HG02981 (cell line): ENCODE measurements at regions not wholly inside any gene's neighbourhood (a gene's known extent, or its start where the extent isn't known, plus 50 kb on each side); places are given as distances from the start of the nearest gene placed in this dataset.
"Not testable (repeated sequence)": the region's sequence is repeated elsewhere in the genome, so short reads cannot be mapped to it uniquely, and the experiment has no call there.

Experiments
- ATAC-seq: cut with Tn5 transposase; IDR thresholded peaks from one replicate; pipeline ENCODE4 v1.9.1; 2021; ENCODE audit warnings: mild to moderate bottlenecking, moderate library complexity; ENCODE audit not compliant: unreplicated experiment

DNA sequence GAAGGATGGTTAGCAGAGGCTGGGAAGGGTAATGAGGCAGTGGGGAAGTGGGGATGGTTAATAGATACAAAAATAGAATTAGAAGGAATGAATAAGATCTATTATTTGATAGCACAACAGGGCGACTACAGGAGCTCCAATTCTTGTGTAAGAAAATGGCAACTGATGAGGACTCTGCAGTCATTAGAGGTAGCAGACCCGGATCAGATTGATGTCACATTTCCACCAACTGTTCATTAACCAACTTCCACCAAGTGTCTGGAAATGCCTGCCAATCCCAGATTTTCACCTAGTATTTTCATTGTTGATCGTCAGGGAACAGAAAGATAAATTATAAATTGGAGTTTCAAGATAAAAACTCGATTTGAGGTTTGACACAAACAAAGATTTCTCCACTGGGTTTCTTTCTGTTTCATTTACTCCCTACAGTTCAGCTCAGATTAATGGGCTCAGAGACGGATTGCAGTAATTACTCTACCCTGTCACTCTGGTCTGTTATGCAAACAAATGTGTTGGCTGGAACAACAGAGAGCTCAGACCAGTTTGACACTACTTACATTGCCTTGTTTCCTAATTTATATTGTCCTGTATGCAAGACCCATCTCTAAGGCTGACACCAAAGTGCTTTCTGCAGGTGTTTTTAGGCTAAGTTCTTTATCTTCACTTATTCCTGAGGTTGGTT lies 909.2 kb upstream of the PRKX start:
- ATAC-seq: no peak

DNA sequence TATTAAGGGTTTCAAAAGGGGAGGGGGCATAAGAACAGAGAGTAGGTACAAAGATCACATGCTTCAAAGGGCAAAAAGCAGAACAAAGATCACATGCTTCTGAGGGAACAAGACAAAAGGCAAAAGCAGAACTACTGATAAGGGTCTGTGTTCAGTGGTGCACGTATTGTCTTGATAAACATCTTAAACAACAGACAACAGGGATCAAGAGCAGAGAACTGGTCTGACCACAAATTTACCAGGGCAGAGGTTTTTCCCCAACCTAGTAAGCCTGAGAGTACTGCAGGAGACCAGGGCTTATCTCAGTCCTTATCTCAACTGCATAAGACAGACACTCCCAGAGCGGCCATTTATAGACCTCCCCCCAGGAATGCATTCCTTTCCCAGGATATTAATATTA lies 900.2 kb upstream of the PRKX start:
- not testable (repeated sequence) for ATAC-seq

DNA sequence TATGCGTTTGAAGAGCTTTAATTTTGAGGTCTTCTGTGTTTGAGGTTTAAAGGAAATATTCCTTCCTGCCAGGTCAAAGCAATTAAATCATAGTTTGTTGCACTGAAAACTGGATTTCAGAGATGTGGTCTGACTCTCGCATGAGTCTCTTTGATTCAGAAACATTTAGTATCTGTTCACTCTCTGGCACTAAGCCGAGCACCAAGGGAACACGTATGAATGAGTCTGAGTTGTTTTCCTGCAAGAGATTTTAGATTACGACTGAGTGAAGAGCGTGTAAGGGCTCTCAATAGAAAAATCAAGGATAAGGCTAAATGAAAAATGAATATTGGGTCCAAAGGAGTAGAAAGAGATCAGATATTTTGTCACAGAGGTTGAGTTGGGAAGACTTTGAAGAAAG lies 875.4 kb upstream of the PRKX start:
- ATAC-seq: no peak

DNA sequence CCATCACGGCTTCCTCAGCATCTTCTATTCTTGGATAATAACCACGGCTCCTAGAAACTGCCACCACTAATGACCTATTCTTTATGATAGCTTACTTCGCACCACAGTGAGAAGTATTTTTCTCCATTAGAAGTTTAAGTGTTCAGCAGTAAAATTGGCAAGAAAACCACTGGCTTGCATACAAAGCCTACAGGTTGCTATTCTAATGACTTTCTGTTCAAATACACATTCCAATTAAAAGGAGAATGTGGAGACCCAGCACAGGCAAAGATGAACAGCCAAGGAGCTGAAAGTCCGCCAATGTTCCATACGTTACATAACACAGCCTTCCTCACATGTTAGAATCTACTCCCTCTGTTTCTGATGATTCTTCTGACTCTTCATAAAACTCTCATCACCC lies 875.0 kb upstream of the PRKX start:
- no peak for ATAC-seq

DNA sequence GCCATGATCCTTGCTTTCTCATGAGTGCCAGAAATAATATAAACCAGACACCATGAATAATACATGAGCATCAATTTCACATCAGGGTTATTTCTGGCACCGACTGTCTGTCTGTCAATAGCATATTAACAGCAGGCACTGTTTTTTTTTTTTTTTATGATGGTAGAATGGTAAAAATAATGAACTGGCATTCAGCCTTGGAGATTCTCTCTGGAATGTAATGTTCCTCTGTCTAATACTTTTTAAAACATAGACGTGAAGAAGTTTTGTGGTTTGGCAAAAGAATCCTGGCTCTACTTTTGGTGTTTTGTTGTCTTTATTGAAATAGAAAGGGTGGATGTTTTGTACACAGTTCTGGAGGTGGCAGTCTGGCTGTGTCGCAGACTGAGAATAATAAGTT lies 874.6 kb upstream of the PRKX start:
- ATAC-seq: no peak

DNA sequence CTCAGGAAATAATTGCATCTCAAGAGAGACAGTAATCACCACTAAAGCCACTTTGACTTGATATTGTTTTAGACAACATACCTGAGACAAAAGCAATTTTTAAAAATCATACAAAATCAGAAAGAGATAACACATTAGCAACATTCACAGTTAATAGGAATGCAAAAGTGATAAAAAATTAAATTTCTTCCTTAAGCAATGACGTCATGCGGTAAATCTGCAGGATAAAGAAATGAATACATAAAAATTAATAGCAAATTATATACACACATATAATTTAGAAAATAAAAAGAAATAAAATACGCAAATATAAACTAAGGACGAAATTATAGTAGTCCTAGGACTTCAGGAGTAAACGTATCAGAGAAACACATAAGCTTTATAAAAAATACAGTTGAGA lies 866.5 kb upstream of the PRKX start:
- ATAC-seq: no peak

DNA sequence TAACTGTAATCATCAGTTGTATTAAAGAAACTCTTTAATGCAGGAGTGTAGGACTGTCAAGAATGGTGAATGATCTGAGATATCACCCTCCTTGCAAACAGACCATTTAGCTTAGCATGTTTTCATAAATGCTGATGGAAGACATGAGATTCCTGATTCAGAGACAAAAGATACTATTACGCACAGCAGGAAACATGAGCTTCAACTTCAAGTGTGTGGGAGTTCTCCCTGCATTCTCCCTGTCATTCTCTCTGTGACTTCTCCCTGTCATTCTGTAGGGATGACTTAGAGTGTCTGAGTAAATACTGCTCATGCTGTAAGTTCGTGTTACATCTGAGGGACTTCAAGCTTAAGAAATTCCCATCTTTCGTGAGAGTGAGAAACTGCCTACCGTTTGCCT lies 866.0 kb upstream of the PRKX start:
- ATAC-seq: no peak

DNA sequence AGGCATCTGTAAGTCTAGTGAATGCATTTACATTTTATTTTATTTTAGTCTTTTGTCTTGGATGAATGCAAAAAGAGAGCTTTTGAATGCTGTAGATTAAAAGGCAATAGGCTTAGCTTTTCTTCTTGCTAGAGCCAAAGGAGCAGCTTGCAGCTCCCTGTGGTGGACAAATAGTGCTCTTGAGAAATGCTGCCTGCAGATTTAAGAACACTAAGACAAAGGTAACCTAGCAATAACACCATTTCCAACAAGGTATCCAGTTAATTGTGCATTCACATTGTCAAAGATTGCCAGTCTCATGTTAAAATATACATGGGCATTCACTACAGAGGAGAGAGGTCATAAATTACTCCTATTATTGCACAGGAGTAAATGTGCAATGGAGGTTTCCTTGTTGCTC lies 859.2 kb upstream of the PRKX start:
- ATAC-seq: no peak

DNA sequence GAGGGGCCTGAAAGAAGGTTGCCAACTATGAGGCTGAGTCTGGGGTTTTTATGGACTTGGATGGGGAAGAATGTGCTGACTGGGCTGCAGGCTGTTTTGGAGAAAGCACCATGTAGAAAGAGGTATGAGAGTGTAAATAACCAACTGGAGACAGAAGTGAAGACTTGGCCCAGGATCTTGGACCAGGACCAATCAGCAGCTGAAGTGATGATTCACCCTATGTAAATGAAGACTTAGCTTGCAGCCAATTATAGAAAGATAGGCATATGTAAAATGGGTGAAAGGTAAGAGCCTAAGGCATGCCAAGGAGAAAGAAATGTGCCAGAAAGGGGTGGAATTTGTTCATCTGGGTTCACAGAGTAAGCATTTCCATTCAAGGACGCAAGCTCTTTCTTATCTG lies 856.7 kb upstream of the PRKX start:
- ATAC-seq: no peak

DNA sequence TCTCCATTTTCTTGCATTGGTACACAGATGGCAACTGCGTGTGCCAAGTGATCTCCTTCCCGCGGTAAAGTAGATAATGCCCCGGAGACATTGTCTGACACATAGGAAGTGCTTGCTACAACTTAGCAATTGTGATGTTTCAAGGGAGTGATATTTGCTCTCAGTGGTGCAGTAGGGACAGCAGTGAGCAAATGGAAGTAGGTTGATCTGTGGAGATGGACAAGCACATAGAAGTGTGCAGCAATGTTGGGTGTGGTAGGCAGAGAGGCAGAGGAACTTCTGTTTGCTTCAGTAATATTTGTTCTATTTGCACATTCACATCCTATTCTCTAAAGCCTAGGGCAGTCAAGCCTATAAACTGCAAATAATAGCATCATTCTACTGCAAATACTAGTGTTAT lies 846.7 kb upstream of the PRKX start:
- ATAC-seq: no peak

DNA sequence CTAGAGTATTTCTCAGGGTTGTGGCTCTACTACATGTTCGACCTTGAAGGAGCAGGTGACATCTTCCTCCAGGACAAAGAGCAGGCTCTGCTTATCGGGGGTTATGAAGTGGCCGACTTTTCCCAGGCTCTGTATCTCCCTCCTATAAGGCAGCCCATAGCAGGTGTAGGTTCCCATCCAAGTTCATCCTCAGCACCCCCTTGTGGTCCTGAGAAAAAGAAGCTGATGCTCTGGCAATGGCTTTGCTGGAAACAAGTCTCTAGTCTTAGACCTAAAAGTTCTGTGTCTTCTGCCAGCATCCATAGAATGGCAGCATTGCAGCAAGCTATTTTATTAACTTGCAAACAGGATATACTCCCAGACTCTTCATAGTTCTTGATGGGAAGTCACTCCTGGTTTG lies 836.6 kb upstream of the PRKX start:
- ATAC-seq: no peak

DNA sequence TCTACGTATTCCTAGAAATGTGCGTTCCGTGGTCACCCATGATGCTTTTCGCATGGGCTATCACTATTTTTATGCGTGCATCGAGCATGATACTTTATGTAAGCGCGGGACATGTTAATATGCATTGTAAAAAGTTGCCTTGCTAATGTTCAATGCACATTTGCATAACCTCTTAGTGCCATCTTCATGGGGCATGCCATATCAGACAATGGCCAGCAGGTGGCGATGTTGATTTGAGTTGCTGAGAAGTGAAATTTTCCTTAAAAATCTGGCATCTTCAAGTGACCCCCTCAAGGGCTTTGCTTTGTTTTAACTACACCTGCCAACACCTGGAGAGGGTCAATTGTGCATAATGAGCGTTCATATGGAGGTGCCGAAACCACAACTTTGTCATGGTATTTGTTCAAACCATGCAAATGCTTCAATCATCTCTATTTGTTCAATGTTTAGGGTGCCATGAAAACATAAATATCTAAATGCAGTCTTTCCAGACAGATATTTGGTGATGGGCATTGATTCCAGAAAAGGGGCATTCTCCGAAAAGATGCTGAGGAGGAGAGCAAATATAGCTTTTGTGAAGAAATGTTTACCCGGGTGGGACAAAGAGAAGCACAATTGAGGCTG lies 833.9 kb upstream of the PRKX start:
- no peak for ATAC-seq

DNA sequence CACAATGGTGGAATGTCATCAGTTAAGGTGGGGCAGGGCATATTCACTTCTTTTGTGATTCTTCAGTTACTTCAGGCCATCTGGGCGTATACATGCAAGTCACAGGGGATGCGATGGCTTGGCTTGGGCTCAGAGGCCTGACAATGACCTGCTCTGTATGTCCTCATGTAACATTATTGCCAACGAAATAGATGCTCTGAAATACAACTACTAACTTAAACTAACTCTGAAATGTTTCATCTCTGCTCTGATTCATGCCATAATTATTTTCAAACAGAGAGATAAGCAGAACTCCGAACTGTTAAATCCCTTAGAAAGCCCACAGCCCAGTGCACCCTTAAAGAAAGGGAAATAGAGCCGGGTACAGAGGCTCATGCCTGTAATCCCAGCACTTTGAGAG lies 832.7 kb upstream of the PRKX start:
- ATAC-seq: not testable (repeated sequence)

DNA sequence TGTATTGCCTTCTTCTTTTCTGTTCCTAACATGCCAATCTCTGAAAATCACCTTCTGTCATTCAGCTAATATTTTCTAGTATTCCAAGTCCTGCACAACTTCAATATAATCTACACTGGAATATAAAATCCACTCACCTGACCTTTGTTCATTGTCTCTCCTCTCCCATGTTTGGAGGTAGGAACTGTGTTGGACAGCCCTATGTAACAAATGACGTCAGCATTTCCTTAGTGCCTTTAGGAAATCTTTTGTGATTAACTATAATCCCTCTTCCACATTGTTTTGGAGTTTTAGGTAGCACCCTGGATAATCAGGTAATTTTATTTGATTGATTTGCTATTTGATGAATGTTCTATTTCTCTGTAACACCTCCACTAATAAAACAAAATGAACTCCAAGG lies 814.8 kb upstream of the PRKX start:
- no peak for ATAC-seq

DNA sequence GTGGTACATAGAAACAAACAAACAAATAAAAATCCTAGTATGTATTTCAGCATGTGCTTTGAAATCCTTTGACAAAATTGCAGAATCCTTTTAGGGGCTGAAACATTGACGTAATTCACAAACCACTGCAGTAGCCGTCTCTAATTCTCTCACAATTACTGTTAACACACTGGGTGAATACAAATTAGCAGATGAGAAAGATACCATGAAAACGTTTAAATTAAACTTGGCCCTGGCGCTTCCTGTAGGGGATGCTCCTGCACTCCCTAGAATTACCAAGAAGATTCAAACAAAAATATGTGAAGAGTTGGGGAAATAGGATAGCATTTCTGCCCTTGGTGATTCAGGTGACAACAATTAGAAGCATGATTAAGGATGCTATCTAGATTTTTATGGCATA lies 772.5 kb upstream of the PRKX start:
- no peak for ATAC-seq

DNA sequence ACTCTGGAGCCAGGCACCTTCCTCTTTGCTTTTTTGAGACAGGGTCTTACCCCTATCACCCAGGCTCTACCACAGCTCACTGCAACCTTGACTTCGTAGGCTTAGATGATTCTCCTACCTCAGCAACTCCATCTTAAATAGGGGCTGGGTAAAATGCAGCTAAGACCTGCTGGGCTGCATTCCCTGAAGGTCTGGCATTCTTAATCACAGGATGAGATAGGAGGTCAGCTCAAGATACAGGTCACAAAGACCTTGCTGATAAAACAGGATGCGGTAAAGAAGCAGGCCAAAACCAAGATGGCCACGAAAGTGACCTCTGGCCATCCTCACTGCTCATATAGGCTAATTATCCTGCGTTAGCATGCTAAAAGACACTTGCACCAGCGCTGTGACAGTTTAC lies 770.8 kb upstream of the PRKX start:
- no peak for ATAC-seq

DNA sequence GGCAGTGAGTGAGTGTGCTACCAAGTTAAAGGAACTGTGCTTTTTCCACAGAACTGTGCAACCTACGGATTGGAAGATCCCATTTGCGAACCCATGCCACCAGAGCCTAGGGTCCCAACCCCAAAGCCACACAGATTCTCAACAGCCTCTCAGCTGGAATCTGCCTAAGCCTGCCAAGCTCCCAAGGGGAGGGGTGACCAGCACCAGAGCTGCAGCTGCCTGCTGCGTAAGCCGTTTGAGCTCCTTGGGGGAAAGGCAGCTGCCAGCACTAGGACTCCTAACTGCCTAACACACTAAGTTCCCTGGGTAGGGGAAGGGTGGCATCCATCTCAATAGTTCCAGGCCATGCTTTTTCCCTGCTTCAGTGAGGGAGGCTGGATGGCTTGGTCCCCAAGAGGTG lies 738.1 kb upstream of the PRKX start:
- no peak for ATAC-seq

DNA sequence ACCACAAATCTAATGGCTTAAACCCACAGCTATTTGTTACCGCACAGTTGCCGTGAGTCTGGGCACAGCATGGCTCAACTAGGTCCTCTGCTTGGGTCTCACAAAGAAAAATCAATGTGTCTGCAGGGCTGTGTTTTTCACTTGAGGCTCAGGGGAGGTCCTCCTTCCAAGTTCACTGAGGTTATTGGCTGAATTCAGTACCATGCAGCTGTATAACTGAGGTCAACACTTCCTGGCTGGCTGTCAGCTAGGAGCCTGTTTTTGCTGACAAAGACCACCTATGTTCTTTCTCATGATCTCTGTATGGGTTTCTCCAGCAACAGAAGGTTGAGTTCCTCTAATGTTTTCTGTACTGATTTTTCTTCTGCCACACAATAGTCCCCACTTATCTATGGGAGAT lies 736.7 kb upstream of the PRKX start:
- ATAC-seq: no peak

DNA sequence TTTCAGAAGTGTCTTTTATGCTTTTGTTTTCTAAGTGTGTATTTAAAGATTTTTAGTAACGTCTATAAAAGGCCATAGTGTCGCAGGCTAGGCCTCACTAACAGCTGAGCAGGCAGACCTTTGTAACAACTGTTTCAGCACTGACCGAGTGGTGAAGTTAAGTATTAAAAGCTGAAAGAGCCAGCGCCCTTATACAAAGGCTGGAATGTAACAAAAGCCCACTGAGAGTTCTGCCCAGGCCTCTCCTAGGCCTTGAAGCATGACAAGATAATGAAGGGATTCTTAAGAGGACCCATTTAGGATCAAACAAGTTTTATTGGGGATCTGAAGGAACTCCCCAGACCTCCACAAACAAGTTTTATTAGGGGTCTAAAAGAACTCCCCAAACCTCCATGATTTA lies 722.5 kb upstream of the PRKX start:
- no peak for ATAC-seq

DNA sequence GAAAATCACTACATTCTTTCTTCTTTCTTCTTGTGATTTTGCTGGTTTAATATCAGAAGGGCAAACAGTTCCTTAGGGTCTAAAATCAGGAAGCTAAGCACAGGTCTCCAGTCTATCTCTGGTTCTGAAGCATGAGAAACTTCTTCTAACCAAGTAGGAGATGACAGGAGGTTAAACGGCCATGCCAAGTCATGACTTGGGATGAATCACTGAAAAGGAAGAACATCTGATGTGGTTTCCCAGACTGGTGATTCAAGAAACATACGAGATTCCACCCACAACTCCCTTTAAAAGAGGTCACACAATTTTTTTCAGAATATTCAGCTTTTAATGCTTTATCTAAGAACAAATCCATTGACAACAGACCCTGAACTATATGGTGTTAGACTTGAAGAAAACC lies 684.0 kb upstream of the PRKX start:
- no peak for ATAC-seq

DNA sequence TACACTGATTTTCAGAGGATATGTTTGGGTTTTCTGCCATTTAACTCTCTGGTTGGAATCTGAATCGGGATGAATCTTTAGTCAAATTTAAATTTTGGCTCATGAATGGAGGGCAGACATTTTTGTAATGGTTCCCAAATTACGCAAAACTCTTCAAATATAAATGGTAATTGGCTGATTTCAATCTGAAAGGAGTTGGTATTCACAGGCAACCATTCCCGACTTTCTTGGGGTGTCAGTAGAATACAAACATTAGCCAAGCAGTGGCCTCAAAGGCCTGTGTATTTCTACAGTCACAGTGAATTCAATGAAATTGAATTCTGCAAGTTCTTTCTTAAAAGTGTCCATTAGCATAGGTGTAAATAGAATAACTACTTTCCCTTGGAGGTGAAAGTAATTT lies 668.8 kb upstream of the PRKX start:
- ATAC-seq: no peak

DNA sequence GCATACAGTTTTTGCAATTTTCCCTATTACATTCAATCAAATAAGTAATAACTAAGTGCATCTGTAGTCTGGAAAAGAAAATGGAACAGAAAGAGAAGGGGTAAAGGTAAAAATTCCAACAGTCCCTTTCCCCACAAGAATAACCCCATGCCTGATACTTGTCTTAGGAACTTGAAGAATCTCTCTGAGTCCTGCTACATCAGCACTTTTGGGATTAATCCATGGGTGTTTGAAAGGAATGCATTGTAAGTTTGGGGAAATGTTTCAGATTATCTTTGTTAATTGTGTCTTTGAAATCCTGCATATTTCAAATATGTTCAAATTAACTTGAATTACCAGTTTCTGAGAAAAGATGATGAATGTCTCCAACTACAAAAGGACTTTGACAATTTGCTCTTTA lies 667.3 kb upstream of the PRKX start:
- no peak for ATAC-seq

DNA sequence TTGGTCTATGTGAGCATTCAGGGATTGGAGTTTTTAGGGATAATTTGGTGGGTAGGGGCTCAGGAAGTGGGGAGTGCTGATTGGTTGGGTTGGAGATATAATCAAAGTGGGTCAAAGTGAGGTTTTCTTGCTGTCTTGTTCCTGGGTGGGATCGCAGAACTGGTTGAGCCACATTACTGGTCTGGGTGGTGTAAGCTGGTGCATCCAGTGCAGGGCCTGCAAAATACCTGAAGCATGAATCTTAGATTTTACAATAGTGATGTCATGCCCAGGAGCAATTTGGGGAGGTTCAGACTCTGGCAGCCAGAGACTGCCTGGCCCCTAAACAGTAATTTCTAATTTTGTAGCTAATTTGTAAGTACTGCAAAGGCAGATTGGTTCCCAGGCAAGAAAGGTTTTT lies 665.6 kb upstream of the PRKX start:
- no peak for ATAC-seq
